Stimulated activated CD4-positive, alpha-beta T cell treated with anti-CD3 and anti-CD28 coated beads, Interleukin-2, amount 100 ng/mL, for 48 hours (primary cell): ENCODE measurements at regions not wholly inside any gene's neighbourhood (a gene's known extent, or its start where the extent isn't known, plus 50 kb on each side); places are given as distances from the start of the nearest gene placed in this dataset.

Experiments used
- DNase-seq, 2 donors: peaks; one replicate each; pipeline ENCODE4 v3.0.0-alpha.2; 2020

DNA sequence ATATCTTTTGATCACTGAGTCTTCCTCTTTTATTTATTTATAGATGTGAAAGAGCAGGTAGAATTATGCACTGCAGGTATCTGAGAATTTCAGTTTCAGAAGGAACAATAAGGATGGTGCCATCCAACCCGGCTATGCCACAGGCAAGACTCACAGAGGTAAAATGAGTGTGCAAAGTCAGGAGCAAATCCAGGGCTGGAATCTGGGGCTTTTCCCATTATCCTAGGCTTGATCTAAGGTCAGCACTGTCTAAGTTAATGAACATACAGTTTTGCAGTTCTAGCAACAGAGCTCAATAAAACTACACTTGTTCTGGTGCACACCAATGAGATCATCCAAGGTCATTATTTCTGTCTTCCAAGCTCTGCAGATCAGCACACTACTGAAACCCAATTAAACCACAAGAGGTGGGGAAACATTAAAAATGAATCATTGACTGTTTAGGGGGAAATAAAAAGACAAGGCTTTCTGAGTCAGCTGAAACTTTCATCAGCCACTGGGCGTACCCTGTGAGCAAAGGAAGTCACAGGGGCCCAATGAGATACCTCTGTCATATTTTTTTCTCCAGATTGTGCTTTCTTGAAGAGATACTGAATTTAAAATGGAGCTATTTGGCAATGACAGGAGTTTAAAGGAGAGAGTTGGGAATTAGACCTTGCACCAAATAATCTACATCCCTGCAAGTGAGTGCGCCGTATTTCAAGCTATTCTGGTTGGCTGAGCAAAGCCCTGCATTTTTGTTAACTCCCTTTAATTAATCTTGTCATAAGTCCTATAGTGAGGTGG, 662.2 kb upstream of the ZNF608 start:
- DNase-seq: no peak

- DNase-seq: no peak
Measured at GRCh38 chr5:125409234-125409860, 662.9 kb upstream of the ZNF608 start.

- no peak for DNase-seq
Measured at GRCh38 chr5:125409861-125410536, 663.6 kb upstream of the ZNF608 start.

GRCh38 chr5:125410537-125411070, 664.2 kb upstream of the ZNF608 start:
- no peak for DNase-seq

GRCh38 chr5:125411071-125411743, 664.8 kb upstream of the ZNF608 start:
- no peak for DNase-seq

- DNase-seq: no peak
Measured at GRCh38 chr5:125411744-125412560, 665.5 kb upstream of the ZNF608 start.

DNA sequence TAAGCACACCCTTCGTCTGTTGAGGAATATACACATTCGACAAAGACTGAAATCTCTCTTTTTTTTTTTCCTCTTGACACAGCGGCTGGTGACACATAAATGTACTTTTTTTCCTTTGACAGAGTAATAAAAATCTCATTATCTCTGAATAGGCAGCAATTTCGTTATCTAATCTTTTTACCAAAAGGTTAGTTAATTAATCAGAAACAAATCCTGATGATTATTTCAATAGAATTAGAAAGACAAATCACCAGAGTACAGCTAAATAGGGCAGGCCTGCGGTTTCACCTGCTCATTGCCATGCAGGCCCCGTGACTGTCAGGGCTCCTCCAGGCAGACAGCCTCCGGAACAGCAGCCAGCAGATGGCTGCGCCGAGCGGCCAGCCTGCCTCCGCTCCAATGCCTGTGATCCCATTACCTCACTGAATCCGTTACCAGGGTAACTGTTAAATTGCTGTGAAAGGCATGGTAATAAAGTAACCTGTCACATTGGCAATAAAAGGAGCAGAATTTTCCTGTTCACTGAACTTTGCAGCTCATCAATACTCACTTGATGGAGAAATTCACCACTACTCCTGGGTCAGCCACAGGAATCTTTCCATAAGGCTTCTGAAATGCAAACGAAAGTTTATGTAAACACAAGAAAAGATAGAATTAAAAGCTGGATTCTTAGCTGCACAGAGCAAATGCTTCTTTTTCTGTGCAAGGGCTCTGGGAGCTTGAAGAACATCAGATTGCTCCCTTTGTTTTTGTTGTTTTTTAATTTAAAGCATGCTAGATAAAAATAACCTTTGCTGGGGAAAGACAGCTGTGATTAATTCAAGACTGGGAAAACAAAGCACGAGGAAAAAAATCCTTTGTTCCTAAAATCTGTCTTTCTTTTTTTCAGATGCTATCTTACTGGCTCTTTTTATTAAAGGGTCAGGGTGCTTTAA, 666.4 kb upstream of the ZNF608 start:
- DNase-seq: no peak

DNA sequence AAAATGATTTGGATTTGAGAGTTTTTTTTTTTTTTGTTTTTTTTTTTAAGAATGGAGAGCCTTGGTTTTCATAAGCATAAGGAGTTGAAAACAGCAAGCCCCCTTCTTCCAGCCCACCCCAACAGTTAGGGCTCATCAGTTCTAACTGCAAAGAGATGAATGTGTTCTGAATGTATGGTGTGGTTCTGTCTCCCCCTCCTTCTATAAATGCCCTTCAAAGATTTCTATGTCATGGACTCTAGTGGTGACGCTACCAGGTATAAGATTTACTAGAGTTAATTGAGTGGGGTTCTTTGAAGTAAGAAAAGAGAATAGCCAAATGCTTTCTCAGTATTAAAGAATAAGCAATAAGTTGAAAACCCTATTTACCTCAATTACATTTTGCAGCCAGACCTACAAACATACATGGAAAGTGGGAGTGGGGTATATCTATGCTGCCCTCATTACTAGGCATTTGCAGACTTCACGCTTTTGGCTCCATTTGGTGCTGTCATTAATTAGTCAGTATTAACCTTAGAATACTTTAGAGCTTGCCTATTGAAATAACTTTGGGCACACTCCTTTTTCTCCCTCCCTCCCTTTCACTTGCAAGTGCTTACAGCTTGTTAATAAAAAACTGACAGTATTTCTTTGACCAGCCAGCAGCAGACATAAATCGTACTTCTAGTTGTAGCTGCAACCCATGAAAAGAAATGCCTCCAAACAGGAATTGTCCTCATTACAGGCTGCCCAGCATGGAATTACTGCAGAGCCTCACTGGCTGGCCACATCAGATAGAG, 667.2 kb upstream of the ZNF608 start:
- no peak for DNase-seq

- DNase-seq: no peak
Measured at GRCh38 chr5:125415126-125415525, 668.7 kb upstream of the ZNF608 start.

DNA sequence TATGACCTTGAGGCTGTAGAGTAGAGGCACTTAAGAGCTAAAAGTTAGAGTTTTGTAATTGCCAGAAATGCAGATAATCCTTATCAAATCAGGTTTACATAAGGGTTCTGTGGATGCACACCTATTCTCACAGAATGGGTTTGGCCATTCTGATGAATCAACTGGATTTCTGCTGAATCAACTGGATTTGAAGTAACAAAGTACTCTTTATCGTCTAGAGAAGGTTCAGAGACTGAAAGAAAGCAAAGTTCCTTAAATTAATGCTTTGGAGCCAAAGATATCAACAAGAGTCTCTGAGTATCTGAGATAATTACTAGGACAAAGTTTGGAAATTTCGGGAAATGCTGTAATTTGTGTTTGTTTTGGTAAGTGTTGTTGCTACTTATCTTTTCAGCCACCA, 669.6 kb upstream of the ZNF608 start:
- DNase-seq: no peak

DNA sequence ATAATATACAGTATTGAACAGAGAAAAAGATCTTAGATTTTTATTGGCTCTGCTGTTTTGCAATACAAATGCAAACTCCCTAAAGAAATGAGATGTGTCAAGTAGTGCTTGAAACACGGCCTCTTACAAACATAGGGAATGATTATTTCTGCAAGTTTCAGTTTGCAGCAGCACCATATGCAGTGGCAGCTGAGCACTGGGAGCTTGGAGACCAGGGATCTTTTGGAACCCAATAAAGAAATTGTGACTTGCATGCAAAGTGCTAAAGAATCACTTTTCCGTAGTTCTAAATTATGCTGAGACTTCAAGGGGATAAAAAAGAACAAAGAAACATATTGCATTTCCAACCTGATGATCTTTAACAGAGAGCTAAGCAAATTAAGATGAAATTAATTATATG, 674.6 kb upstream of the ZNF608 start:
- DNase-seq: no peak

DNA sequence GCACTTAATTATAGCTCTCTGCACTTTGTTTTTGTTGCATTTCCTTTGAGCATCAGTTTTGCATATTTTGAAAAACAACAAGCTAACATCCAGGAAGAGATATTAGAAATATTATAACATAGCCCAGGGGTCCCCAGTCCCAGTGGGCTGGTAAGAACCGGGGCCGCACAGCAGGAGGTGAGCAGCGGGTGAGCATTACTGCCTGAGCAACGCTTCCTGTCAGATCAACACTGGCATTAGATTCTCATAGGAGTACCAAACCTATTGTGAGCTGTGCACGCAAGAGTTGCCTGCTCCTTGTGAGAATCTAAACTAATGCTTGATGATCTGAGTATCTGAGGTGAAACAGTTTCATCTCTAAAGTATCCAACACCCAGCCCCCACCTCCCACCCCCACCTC, 675.9 kb upstream of the ZNF608 start:
- no peak for DNase-seq

DNA sequence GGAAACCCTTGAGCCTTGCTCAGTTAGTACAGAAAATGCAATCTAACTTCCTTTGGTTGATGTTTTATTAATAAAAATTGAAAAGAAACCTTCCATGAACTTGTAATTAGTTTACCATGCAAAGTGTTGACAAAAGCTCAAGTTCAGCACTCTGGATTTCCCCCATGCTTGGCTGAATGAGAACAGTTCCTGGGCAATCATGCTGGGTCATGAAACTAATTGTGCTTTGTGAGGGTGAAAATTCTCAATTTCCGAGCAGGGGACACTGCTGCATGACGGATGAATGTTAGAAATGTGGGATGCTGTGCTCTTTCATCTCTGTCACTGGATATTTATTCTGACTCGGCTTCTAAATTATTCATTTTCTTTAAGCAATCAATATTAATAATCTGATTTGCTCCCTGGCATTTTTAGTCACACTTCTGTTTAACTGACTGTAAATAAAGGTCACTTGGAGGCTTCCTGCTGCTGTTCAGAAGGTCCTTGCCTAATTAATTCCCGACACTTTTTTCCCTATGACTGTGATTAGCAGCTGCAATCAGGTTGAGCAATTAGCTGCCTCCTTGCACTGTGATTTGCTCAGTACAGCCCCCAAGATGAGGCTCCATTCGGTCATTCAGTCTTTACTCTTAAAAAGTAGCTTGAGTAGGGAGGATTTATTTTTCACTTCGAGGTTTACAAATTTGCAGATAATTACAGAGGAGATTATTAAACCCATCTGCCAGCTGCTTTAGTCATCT, 678.1 kb upstream of the ZNF608 start:
- DNase-seq: no peak

DNA sequence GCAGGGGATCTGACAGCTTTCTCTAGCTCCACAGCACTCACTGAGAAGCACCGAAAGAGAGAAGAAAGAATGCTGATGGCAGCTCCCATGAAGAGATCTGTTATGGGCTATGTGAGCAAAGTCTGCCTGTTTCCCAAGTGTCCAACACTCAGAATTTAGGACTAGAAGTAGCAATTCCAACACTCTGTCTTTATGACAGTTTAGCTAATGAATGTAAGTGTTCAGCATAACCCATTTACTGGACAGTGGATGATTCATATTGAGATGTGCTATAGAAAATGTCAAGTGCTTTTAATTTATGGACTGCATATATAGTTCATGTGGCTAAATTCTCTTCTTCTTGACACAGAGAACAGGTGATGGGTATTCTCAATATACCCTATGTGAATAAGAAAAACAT, 683.1 kb upstream of the ZNF608 start:
- no peak for DNase-seq

DNA sequence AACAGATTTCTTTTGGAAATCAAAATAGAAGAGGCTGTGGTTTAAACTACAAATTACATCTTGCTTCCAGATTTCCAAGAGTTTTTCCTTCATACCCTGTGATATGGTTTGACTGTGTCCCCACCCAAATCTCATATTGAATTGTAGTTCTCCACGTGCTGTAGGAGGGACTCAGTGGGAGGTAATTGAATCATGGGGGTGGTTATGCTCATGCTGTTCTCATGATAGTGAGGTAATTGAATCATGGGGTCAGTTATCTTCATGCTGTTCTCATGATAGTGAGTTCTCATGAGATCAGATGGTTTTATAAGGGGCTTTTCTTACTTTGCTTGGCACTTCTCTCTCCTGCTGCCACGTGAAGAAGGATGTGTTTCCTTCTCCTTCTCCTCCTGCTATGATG, 687.0 kb upstream of the ZNF608 start:
- no peak for DNase-seq

- DNase-seq: no peak
Measured at GRCh38 chr5:125439243-125439642, 692.8 kb upstream of the ZNF608 start.

GRCh38 chr5:125440905-125441304, 694.5 kb upstream of the ZNF608 start:
- DNase-seq: no peak

- DNase-seq: no peak
Measured at GRCh38 chr5:125446986-125447385, 700.5 kb upstream of the ZNF608 start.

DNA sequence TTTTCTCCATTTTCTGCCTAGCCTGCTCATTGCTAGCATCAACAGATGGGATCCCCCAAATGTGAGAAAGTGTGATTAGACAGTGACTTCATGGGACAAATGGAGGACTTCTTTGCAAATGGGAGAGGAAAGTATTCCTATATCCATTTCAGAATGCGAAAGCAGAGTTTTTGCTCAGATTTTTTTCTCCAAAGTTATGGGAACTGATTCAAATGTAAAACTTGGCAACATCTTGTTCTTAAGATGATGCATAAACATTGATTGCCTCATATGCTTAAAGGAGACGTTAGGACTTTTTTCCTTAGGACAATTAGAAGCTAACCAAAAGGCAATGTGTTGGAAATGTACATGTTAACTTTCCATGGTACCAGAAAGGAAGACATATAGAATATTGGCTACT, 704.3 kb upstream of the ZNF608 start:
- DNase-seq: no peak

DNA sequence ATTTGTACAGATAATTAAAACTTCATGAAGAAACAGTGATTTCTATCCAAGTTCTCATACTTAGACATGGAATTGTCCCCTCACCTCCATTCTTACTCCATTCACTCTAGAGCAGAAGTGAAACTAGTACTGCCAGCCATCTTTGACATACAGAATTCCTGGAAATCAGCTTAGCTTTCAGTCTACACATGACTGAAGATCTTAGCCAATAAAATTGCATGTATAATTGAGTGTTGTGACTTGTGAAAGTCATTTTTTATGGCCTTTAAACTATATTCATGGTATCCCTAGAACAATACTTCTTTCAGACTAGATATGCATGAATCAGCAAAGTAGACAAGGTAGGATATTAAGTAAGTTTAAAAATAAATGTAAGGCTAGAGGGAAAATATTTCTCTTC, 705.2 kb upstream of the ZNF608 start:
- DNase-seq: no peak
